ENCODE measurements at regions not wholly inside any gene's neighbourhood (a gene's known extent, or its start where the extent isn't known, plus 50 kb on each side); places are given as distances from the start of the nearest gene placed in this dataset.

- ChIA-PET POLR2A (ENCODE audit: low non-redundant PET) (no interaction called here), CTCF (interaction anchor here (0.6 kb wide), 1 partner anchor 8 kb away, joined by 3 read pairs; no protein-coding TSS in a partner anchor)
- H3K27ac ChIP-seq = no peak overlapping the region
- DNase-seq (ENCODE audit: low spot score) = no peak
- TF ChIP-seq CTCF (conservative IDR thresholded peaks at IDR 0.05; ENCODE audit: low read depth) = no peak
Measured at GRCh38 chr5:173735184-173735583, 118.7 kb upstream of the BOD1 start.

- ChIA-PET CTCF (interaction anchor here (0.6 to 0.9 kb wide), 2 partner anchors 9 to 155 kb away, joined by 3 read pairs; no protein-coding TSS in a partner anchor), POLR2A (ENCODE audit: low non-redundant PET) (no interaction called here)
- no peak overlapping the region for H3K27ac ChIP-seq
- TF ChIP-seq CTCF (conservative IDR thresholded peaks at IDR 0.05; ENCODE audit: low read depth) = no peak
- DNase-seq (ENCODE audit: low spot score) = no peak
Measured at GRCh38 chr5:173735691-173736090, 119.2 kb upstream of the BOD1 start.

- CTCF ChIA-PET = interaction anchor here (0.9 kb wide), 1 partner anchor 154 kb away, joined by 3 read pairs; no protein-coding TSS in a partner anchor
- POLR2A ChIA-PET (ENCODE audit: low non-redundant PET) = no interaction called here
- no peak overlapping the region for H3K27ac ChIP-seq
- no peak for TF ChIP-seq CTCF (conservative IDR thresholded peaks at IDR 0.05; ENCODE audit: low read depth)
- DNase-seq (ENCODE audit: low spot score) = no peak
Measured at GRCh38 chr5:173736374-173736773, 119.9 kb upstream of the BOD1 start.

GRCh38 chr5:173736923-173737412, 120.5 kb upstream of the BOD1 start:
- ChIA-PET POLR2A (ENCODE audit: low non-redundant PET) (no interaction called here), CTCF (no interaction called here)
- H3K27ac ChIP-seq = no peak overlapping the region
- no peak for TF ChIP-seq CTCF (conservative IDR thresholded peaks at IDR 0.05; ENCODE audit: low read depth)
- no peak for DNase-seq (ENCODE audit: low spot score)

- H3K27ac ChIP-seq = no peak overlapping the region
- no peak for DNase-seq (ENCODE audit: low spot score)
- CTCF ChIA-PET = interaction anchor here (0.6 to 0.7 kb wide), 2 partner anchors 10 to 234 kb away, joined by 3 to 4 read pairs; no protein-coding TSS in a partner anchor
- POLR2A ChIA-PET (ENCODE audit: low non-redundant PET) = no interaction called here
- no peak for TF ChIP-seq CTCF (conservative IDR thresholded peaks at IDR 0.05; ENCODE audit: low read depth)
Measured at GRCh38 chr5:173739741-173740140, 123.3 kb upstream of the BOD1 start.

- H3K27ac ChIP-seq = no peak overlapping the region
- TF ChIP-seq CTCF (conservative IDR thresholded peaks at IDR 0.05; ENCODE audit: low read depth) = no peak
- no peak for DNase-seq (ENCODE audit: low spot score)
- ChIA-PET CTCF (no interaction called here), POLR2A (ENCODE audit: low non-redundant PET) (no interaction called here)
Measured at GRCh38 chr5:173740400-173740799, 124.0 kb upstream of the BOD1 start.
